K562 (cell line): ENCODE measurements at regions not wholly inside any gene's neighbourhood (a gene's known extent, or its start where the extent isn't known, plus 50 kb on each side); places are given as distances from the start of the nearest gene placed in this dataset.

Source experiments
- ATAC-seq: fragments of 200-7000 bp; cut with Tn5 transposase; 3 replicates; pipeline ENCODE4 v1.9.1; 2020; ENCODE audit warnings: moderate library complexity
- BruUV-seq: library from RNA; stranded (reverse); fragments of 400-500 nt; replicated peaks from 2 replicates; lab custom pipeline; 2021; lab: Mats Ljungman, UMichigan
- CTCF ChIA-PET: fragments of 300-600 bp; formaldehyde crosslinking; extraction: SDS; loops from one replicate; lab custom pipeline; 2021; ENCODE audit warnings: low intra/inter-chr PET ratio; lab: Yijun Ruan, JAX
- POLR2A ChIA-PET: fragments of 300-600, 350-650 bp; sonication (Branson Sonifier 250); formaldehyde crosslinking; extraction: SDS; loops from one replicate; lab custom pipeline; 2021; ENCODE audit warnings: antibody characterized with exemption, inconsistent platforms; lab: Yijun Ruan, JAX
- DNase-seq, 4 experiments: peaks; one replicate each; pipeline versions ENCODE4 v3.0.0 to v3.0.0-alpha.2; 2011 to 2018; ENCODE audit warnings: low spot score in 3 of 4, mixed read lengths in 3 of 4; ENCODE audit errors: extremely low read depth in 1 of 4
- FAIRE-seq: peaks from 2 replicates; lab custom pipeline; 2011; peaks lifted over from hg19 to GRCh38; lab: Jason Lieb, UNC
- H2AFZ ChIP-seq: 2 replicates; pipeline ENCODE4 v1.6.0; 2011; ENCODE audit warnings: low read depth, low read length, control low read depth, inconsistent platforms
- H3K27ac ChIP-seq: fragments of 200-600 bp; 3 replicates; pipeline ENCODE4 v1.8.0; 2011; ENCODE audit warnings: low read depth, mild to moderate bottlenecking, control low read depth, inconsistent platforms, low read length, moderate library complexity, mixed read lengths; ENCODE audit errors: extremely low read depth
- H3K27me3 ChIP-seq, 2 experiments: fragments of 300-600 bp in 1 of 2; 2 replicates in 1 of 2; 3 replicates in 1 of 2; pipeline versions ENCODE4 v1.6.0 to v1.8.0; 2011; ENCODE audit warnings: inconsistent platforms in 2 of 2, low read length in 2 of 2, mild to moderate bottlenecking in 1 of 2, mixed read lengths in 1 of 2, moderate library complexity in 1 of 2; ENCODE audit not compliant: control insufficient read depth in 2 of 2, insufficient read depth in 2 of 2
- H3K36me3 ChIP-seq: fragments of 300-600 bp; 3 replicates; pipeline ENCODE4 v1.8.0; 2011; ENCODE audit warnings: mild to moderate bottlenecking, low read length, inconsistent platforms; ENCODE audit not compliant: control insufficient read depth, insufficient read depth
- H3K4me1 ChIP-seq, 2 experiments: fragments of 200-600 bp in 1 of 2; replicated peaks in 1 of 2; 2 replicates in 1 of 2; 3 replicates in 1 of 2; pipeline versions ENCODE4 v1.5.1 to v1.8.0; 2011; ENCODE audit warnings: inconsistent platforms in 2 of 2, low read length in 2 of 2, mild to moderate bottlenecking in 1 of 2, mixed read lengths in 1 of 2, moderate library complexity in 1 of 2; ENCODE audit not compliant: control insufficient read depth in 2 of 2, insufficient read depth in 2 of 2
- H3K4me2 ChIP-seq: 2 replicates; pipeline ENCODE4 v1.6.1; 2011; ENCODE audit warnings: low read length, control low read depth, inconsistent platforms, mixed read lengths; ENCODE audit not compliant: insufficient read depth
- H3K4me3 ChIP-seq: fragments of 200-600 bp; sonication (generic), shearing (Covaris generic); 2 replicates; pipeline ENCODE4 v1.5.1; 2016; ENCODE audit warnings: control low read depth, inconsistent platforms
- H3K79me2 ChIP-seq: fragments of 200-600 bp; 3 replicates; pipeline ENCODE4 v1.8.0; 2011; ENCODE audit warnings: low read length, inconsistent platforms; ENCODE audit not compliant: control insufficient read depth, insufficient read depth
- H3K9ac ChIP-seq, 2 experiments: 2 replicates each; pipeline versions ENCODE4 v1.6.0 to v1.6.1; 2011; ENCODE audit warnings: low read depth in 2 of 2, low read length in 2 of 2, control low read depth in 1 of 2, inconsistent platforms in 1 of 2, mild to moderate bottlenecking in 1 of 2, mixed read lengths in 1 of 2; ENCODE audit not compliant: insufficient read depth in 1 of 2
- H3K9me1 ChIP-seq: one replicate; pipeline ENCODE4 v1.6.0; 2011; ENCODE audit warnings: inconsistent platforms, mild to moderate bottlenecking, low read length, moderate library complexity; ENCODE audit not compliant: control insufficient read depth, insufficient read depth
- H3K9me3 ChIP-seq: replicated peaks from 2 replicates; pipeline ENCODE4 v1.5.1; 2011; ENCODE audit warnings: low read depth, low read length, inconsistent platforms; ENCODE audit not compliant: control insufficient read depth, insufficient read depth
- H4K20me1 ChIP-seq: replicated peaks from 2 replicates; pipeline ENCODE4 v1.6.1; 2011; ENCODE audit warnings: low read length, inconsistent platforms, mixed read lengths; ENCODE audit not compliant: control insufficient read depth, insufficient read depth
- ATF3 ChIP-seq, 2 experiments: fragments of 450-650 bp in 1 of 2; sonication (generic) in 1 of 2; formaldehyde crosslinking in 1 of 2; IDR thresholded peaks in 1 of 2; conservative IDR thresholded peaks in 1 of 2; 2 replicates each; pipeline versions ENCODE4 v1.6.1 to v1.8.1; 2016 to 2023; ENCODE audit warnings: mild to moderate bottlenecking in 2 of 2, moderate library complexity in 2 of 2, inconsistent platforms in 1 of 2, missing genetic modification reagents in 1 of 2
- E2F8 ChIP-seq: fragments of 450-650 bp; IDR thresholded peaks from 2 replicates; pipeline ENCODE4 v1.7.1; 2018; ENCODE audit warnings: mild to moderate bottlenecking, low read depth; ENCODE audit not compliant: partially characterized antibody
- FOXA3 ChIP-seq, 2 experiments: fragments of 450-650 bp in 1 of 2; sonication (generic) in 1 of 2; formaldehyde crosslinking; IDR thresholded peaks in 1 of 2; conservative IDR thresholded peaks in 1 of 2; 2 replicates each; pipeline versions ENCODE4 v1.4.0 to v1.8.0; 2020 to 2022; ENCODE audit warnings: mild to moderate bottlenecking in 2 of 2, missing genetic modification reagents in 1 of 2
- HNRNPL ChIP-seq: fragments of 200-400 bp; formaldehyde crosslinking; IDR thresholded peaks from 2 replicates; pipeline ENCODE4 v1.6.1; 2017; ENCODE audit warnings: low read depth, mild to moderate bottlenecking, low read length
- ILF3 ChIP-seq: fragments of 450-650 bp; IDR thresholded peaks from 2 replicates; pipeline ENCODE4 v1.6.1; 2018; ENCODE audit warnings: antibody characterized with exemption, mild to moderate bottlenecking, moderate library complexity, borderline replicate concordance
- KAT2B ChIP-seq: IDR thresholded peaks from one replicate; pipeline ENCODE4 v1.6.1; 2012; ENCODE audit warnings: low read depth, mild to moderate bottlenecking, control low read depth, inconsistent platforms, low read length, moderate library complexity
- MIER1 ChIP-seq: fragments of 450-650 bp; IDR thresholded peaks from 2 replicates; pipeline ENCODE4 v1.6.1; 2016; ENCODE audit warnings: antibody characterized with exemption, mild to moderate bottlenecking, low read depth
- MXI1 ChIP-seq: IDR thresholded peaks from 2 replicates; pipeline ENCODE4 v1.6.1; 2011; ENCODE audit warnings: low read depth, mild to moderate bottlenecking, improper control_type of control experiment, low read length
- MYC ChIP-seq, 2 experiments: fragments of 250-450 bp in 1 of 2; sonication (Bioruptor Pico) in 1 of 2; IDR thresholded peaks; 2 replicates each; pipeline versions ENCODE4 v1.5.1 to v1.6.1; 2012 to 2021; ENCODE audit warnings: low read depth in 2 of 2, borderline replicate concordance in 1 of 2, improper control_type of control experiment in 1 of 2, low read length in 1 of 2, mild to moderate bottlenecking in 1 of 2, moderate library complexity in 1 of 2
- PATZ1 ChIP-seq: fragments of 250-450 bp; sonication (Bioruptor Pico); IDR thresholded peaks from 2 replicates; pipeline ENCODE4 v1.5.0; 2020; ENCODE audit warnings: mild to moderate bottlenecking, borderline replicate concordance
- RBM17 ChIP-seq: fragments of 200-400 bp; formaldehyde crosslinking; IDR thresholded peaks from 2 replicates; pipeline ENCODE4 v1.6.1; 2017; ENCODE audit warnings: low read depth, mild to moderate bottlenecking, low read length, borderline replicate concordance
- SP2 ChIP-seq: IDR thresholded peaks from 2 replicates; pipeline ENCODE4 v1.6.1; 2011; ENCODE audit warnings: mild to moderate bottlenecking, low read depth, low read length, moderate library complexity; ENCODE audit not compliant: poor library complexity, severe bottlenecking; ENCODE audit errors: extremely low read depth
- SPI1 ChIP-seq: IDR thresholded peaks from 2 replicates; pipeline ENCODE4 v1.6.1; 2011; ENCODE audit warnings: low read depth, low read length, control low read depth, borderline replicate concordance
- STAT5B ChIP-seq: fragments of 250-450 bp; sonication (Bioruptor Pico); IDR thresholded peaks from 2 replicates; pipeline ENCODE4 v1.8.0; 2021; ENCODE audit warnings: mild to moderate bottlenecking, inconsistent platforms
- ZNF140 ChIP-seq: fragments of 250-450 bp; sonication (Bioruptor Pico); IDR thresholded peaks from 2 replicates; pipeline ENCODE4 v1.8.0; 2021; ENCODE audit warnings: moderate library complexity, mild to moderate bottlenecking, inconsistent platforms
- ZNF41 ChIP-seq: fragments of 250-450 bp; sonication (Bioruptor Pico); conservative IDR thresholded peaks from 2 replicates; pipeline ENCODE4 v1.4.0; 2020; ENCODE audit warnings: mild to moderate bottlenecking
- ZZZ3 ChIP-seq: fragments of 450-650 bp; IDR thresholded peaks from 2 replicates; pipeline ENCODE4 v1.6.1; 2016; ENCODE audit warnings: antibody characterized with exemption, mild to moderate bottlenecking, moderate library complexity
- WGBS: fragments of 100-300 bp; shearing (Covaris generic); methylation state at CpG from one replicate; pipeline ENCODE4 v1.1.6; 2016; ENCODE audit warnings: low coverage, mixed read lengths; ENCODE audit not compliant: insufficient coverage; ENCODE audit errors: missing lambda C conversion rate; 5-methylcytosine and 5-hydroxymethylcytosine counted together
- in situ Hi-C: fragments of 300-500 bp; cut with MboI; formaldehyde crosslinking; loops from 4 replicates; pipeline ENCODE4 v1.15.0; 2018; ENCODE audit warnings: inconsistent platforms, mixed read lengths
- intact Hi-C: fragments of 100-400 bp; cut with micrococcal nuclease; formaldehyde crosslinking; loops from 2 replicates; pipeline ENCODE4 v1.14.2; 2022

GRCh38 chr6:93989630-93990029 is 570.3 kb upstream of the EPHA7 start:
- Histone ChIP-seq H3K79me2 (no peaks in the 10 kb centered on the region), H3K36me3 (no peaks in the 10 kb centered on the region), H3K9me3 (no peaks in the 10 kb centered on the region; the same call in 1 of the 2 replicates), H3K4me3 (no peak overlapping the region), H3K4me1 (no peaks in the 10 kb centered on the region), H2AFZ (no peak overlapping the region), H3K9me1 (no peaks in the 10 kb centered on the region), H3K27ac (no peak overlapping the region), H4K20me1 (no peaks in the 10 kb centered on the region), H3K27me3 (no peaks in the 10 kb centered on the region), H3K4me2 (no peak overlapping the region), H3K9ac (no peak overlapping the region)
- in situ Hi-C loops: no loop called here
- ChIA-PET POLR2A (no interaction called here), CTCF (no interaction called here)
- FAIRE-seq (no peak), ATAC-seq (no peak), DNase-seq (no peak)
- BruUV-seq: no TSS peak
- intact Hi-C loops: no loop called here
- 0% methylated on average over 2 of the region's 2 CpGs for WGBS
- TF ChIP-seq SP2 (no peak), FOXA3 (CRISPR knock-in tag; conservative IDR thresholded peaks at IDR 0.05 in 1 of 2, IDR thresholded peaks at IDR 0.05 in 1 of 2) (no peak), ZZZ3 (no peak), RBM17 (no peak), ILF3 (no peak), HNRNPL (no peak), ZNF140 (CRISPR knock-in tag) (no peak), E2F8 (no peak), KAT2B (no peak), PATZ1 (CRISPR knock-in tag) (no peak), MXI1 (no peak), STAT5B (no peak), MYC (IDR thresholded peaks at IDR 0.05; ENCODE audit: low read depth, low read length) (no peak), MYC (CRISPR knock-in tag; IDR thresholded peaks at IDR 0.05; ENCODE audit: borderline replicate concordance, low read depth) (no peak), ZNF41 (CRISPR knock-in tag) (no peak), SPI1 (no peak), ATF3 (IDR thresholded peaks at IDR 0.05) (no peak), ATF3 (CRISPR knock-in tag; conservative IDR thresholded peaks at IDR 0.05) (no peak), MIER1 (no peak)
